Ascending aorta (tissue), 2 donors: ENCODE measurements at regions not wholly inside any gene's neighbourhood (a gene's known extent, or its start where the extent isn't known, plus 50 kb on each side); places are given as distances from the start of the nearest gene placed in this dataset.

Experiments used
- DNase-seq, 2 donors: peaks; one replicate each; pipeline ENCODE4 v3.0.0-alpha.2; 2019; ENCODE audit warnings: low spot score in 2 of 2
- H3K27ac ChIP-seq, 2 donors: fragments of 200-600 bp; sonication (generic); one replicate each; pipeline ENCODE4 v1.5.1; 2016 to 2017; ENCODE audit warnings: mild to moderate bottlenecking in 1 of 2
- H3K27me3 ChIP-seq: fragments of 200-600 bp; sonication (generic); one replicate; pipeline ENCODE4 v1.5.1; 2017
- H3K36me3 ChIP-seq, 2 donors: fragments of 200-600 bp; sonication (generic); one replicate each; pipeline ENCODE4 v1.5.1; 2016
- H3K4me1 ChIP-seq, 2 donors: fragments of 200-600 bp; sonication (generic); one replicate each; pipeline ENCODE4 v1.5.1; 2016 to 2017; ENCODE audit warnings: mild to moderate bottlenecking in 1 of 2
- H3K4me3 ChIP-seq, 2 donors: fragments of 200-600 bp; sonication (generic); one replicate each; pipeline ENCODE4 v1.5.1; 2016 to 2017; ENCODE audit warnings: mild to moderate bottlenecking in 1 of 2
- H3K9me3 ChIP-seq, 2 donors: fragments of 200-600 bp; sonication (generic); one replicate each; pipeline ENCODE4 v1.5.1; 2016
- intact Hi-C: fragments of 100-400 bp; cut with DNase I; formaldehyde crosslinking; loops from one replicate; pipeline ENCODE4 v1.15.1; 2023
- TF ChIP-seq, protein P1 (sequence below), 3 experiments: fragments of 200-600 bp in 2 of 3; fragments of 450-650 bp in 1 of 3; sonication (generic) in 2 of 3; IDR thresholded peaks; one replicate each; pipeline ENCODE4 v1.5.1; 2016 to 2019; ENCODE audit warnings: antibody characterized with exemption in 3 of 3, mild to moderate bottlenecking in 1 of 3, moderate library complexity in 1 of 3

DNA sequence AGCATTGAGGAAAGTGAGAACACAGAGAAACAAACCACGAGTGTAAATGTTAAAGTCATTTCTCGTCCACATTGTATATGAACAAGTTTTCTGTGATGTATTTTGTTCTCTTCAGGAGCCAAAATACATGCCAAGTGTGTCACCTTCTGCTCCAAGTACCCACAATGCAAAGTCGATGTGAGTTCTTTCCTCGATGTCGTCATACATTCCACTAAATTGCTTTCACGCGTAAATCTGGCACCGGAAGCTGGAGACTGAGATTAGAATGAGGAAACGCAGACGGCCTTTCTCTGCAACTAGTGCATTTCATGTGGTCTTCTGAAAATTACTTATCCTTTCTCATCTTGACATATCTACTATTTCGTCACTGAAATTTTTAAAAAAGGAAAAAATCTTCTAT is 118.5 kb upstream of the SALL3 start:
- TF ChIP-seq, protein P1, sequence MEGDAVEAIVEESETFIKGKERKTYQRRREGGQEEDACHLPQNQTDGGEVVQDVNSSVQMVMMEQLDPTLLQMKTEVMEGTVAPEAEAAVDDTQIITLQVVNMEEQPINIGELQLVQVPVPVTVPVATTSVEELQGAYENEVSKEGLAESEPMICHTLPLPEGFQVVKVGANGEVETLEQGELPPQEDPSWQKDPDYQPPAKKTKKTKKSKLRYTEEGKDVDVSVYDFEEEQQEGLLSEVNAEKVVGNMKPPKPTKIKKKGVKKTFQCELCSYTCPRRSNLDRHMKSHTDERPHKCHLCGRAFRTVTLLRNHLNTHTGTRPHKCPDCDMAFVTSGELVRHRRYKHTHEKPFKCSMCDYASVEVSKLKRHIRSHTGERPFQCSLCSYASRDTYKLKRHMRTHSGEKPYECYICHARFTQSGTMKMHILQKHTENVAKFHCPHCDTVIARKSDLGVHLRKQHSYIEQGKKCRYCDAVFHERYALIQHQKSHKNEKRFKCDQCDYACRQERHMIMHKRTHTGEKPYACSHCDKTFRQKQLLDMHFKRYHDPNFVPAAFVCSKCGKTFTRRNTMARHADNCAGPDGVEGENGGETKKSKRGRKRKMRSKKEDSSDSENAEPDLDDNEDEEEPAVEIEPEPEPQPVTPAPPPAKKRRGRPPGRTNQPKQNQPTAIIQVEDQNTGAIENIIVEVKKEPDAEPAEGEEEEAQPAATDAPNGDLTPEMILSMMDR (IDR thresholded peaks at IDR 0.05): no peak
- no peaks in the 10 kb centered on the region for H3K27me3 ChIP-seq
- no peaks in the 10 kb centered on the region for H3K9me3 ChIP-seq
- no peaks in the 10 kb centered on the region for H3K4me1 ChIP-seq
- intact Hi-C loops: no loop called here
- H3K36me3 ChIP-seq: no peaks in the 10 kb centered on the region
- H3K4me3 ChIP-seq: no peak overlapping the region
- no peak overlapping the region for H3K27ac ChIP-seq
- no peak for DNase-seq

- intact Hi-C loops: no loop called here
- H3K27me3 ChIP-seq: no peaks in the 10 kb centered on the region
- H3K27ac ChIP-seq: no peak overlapping the region
- H3K9me3 ChIP-seq: no peaks in the 10 kb centered on the region
- DNase-seq: no peak
- no peaks in the 10 kb centered on the region for H3K4me1 ChIP-seq
- H3K4me3 ChIP-seq: no peak overlapping the region
- TF ChIP-seq, protein P1 (IDR thresholded peaks at IDR 0.05): no peak
- H3K36me3 ChIP-seq: no peaks in the 10 kb centered on the region
Observed at GRCh38 chr18:78861706-78862105, 117.9 kb upstream of the SALL3 start.

GRCh38 chr18:78862395-78862794 is 117.2 kb upstream of the SALL3 start:
- Histone ChIP-seq H3K4me1 (no peaks in the 10 kb centered on the region), H3K27me3 (no peaks in the 10 kb centered on the region), H3K4me3 (no peak overlapping the region), H3K9me3 (no peaks in the 10 kb centered on the region), H3K36me3 (no peaks in the 10 kb centered on the region), H3K27ac (no peak overlapping the region)
- DNase-seq: no peak
- intact Hi-C loops: no loop called here
- TF ChIP-seq, protein P1 (IDR thresholded peaks at IDR 0.05): no peak

- TF ChIP-seq, protein P1 (IDR thresholded peaks at IDR 0.05): no peak
- H3K36me3 ChIP-seq: no peaks in the 10 kb centered on the region
- intact Hi-C loops: no loop called here
- no peak overlapping the region for H3K4me3 ChIP-seq
- no peaks in the 10 kb centered on the region for H3K4me1 ChIP-seq
- H3K27ac ChIP-seq: no peak overlapping the region
- H3K27me3 ChIP-seq: no peaks in the 10 kb centered on the region
- DNase-seq: no peak
- no peaks in the 10 kb centered on the region for H3K9me3 ChIP-seq
Observed at GRCh38 chr18:78865056-78865598, 114.5 kb upstream of the SALL3 start.

- H3K36me3 ChIP-seq: no peaks in the 10 kb centered on the region
- no peak for DNase-seq
- TF ChIP-seq, protein P1 (IDR thresholded peaks at IDR 0.05): no peak
- H3K4me1 ChIP-seq: no peaks in the 10 kb centered on the region
- intact Hi-C loops: no loop called here
- H3K9me3 ChIP-seq: no peaks in the 10 kb centered on the region
- no peak overlapping the region for H3K27ac ChIP-seq
- H3K27me3 ChIP-seq: no peaks in the 10 kb centered on the region
- no peak overlapping the region for H3K4me3 ChIP-seq
Observed at GRCh38 chr18:78865771-78866310, 113.8 kb upstream of the SALL3 start.

GRCh38 chr18:78867131-78867530 is 112.5 kb upstream of the SALL3 start:
- Histone ChIP-seq H3K4me3 (no peak overlapping the region), H3K36me3 (no peaks in the 10 kb centered on the region), H3K9me3 (no peaks in the 10 kb centered on the region), H3K27ac (no peak overlapping the region), H3K27me3 (no peaks in the 10 kb centered on the region), H3K4me1 (no peaks in the 10 kb centered on the region)
- no peak for DNase-seq
- TF ChIP-seq, protein P1 (IDR thresholded peaks at IDR 0.05): no peak
- intact Hi-C loops: no loop called here
